ENCODE measurements at regions not wholly inside any gene's neighbourhood (a gene's known extent, or its start where the extent isn't known, plus 50 kb on each side); places are given as distances from the start of the nearest gene placed in this dataset.

- H3K9me3 ChIP-seq (ENCODE audit: control insufficient read depth, low read length), result no peaks in the 10 kb centered on the region
- peaks cover 50% of the 10 kb centered on the region for H3K27me3 ChIP-seq (ENCODE audit: control insufficient read depth, insufficient read depth, low read length, poor library complexity, severe bottlenecking)
- Mint-ChIP-seq H3K4me1 (no peaks in the 10 kb centered on the region), H3K36me3 (ENCODE audit: low read depth) (no peaks in the 10 kb centered on the region), H3K9me3 (peaks cover 7% of the 10 kb centered on the region), H3K27ac (no peak overlapping the region), H3K4me3 (no peak overlapping the region), H3K27me3 (ENCODE audit: insufficient read depth) (peaks cover 46% of the 10 kb centered on the region)
- H3K9ac ChIP-seq (ENCODE audit: extremely low read depth, low read length, poor library complexity, severe bottlenecking), result no peak overlapping the region
- no peaks in the 10 kb centered on the region for H3K36me3 ChIP-seq (ENCODE audit: control insufficient read depth, insufficient read depth, low read length)
- DNase-seq, result no peak
- no peaks in the 10 kb centered on the region for H3K4me1 ChIP-seq (ENCODE audit: control insufficient read depth, insufficient read depth, low read length)
- no peak for TF ChIP-seq CTCF (conservative IDR thresholded peaks at IDR 0.05)
- H3K4me3 ChIP-seq (ENCODE audit: low read length), result no peak overlapping the region
- 95 to 100% methylated on average over 1 of the region's 1 CpG for WGBS, 2 experiments (ENCODE audit: insufficient coverage in 1 of 2, insufficient read length in 1 of 2)
- no peak overlapping the region for H3K27ac ChIP-seq (ENCODE audit: low read depth, low read length)
Measured at GRCh38 chr6:48272518-48272917, 161.5 kb upstream of the PTCHD4 start.

GRCh38 chr6:48255094-48255493 lies 144.1 kb upstream of the PTCHD4 start:
- no peak for TF ChIP-seq CTCF (conservative IDR thresholded peaks at IDR 0.05)

GRCh38 chr6:48249071-48249470 lies 138.1 kb upstream of the PTCHD4 start:
- H3K36me3 Mint-ChIP-seq (ENCODE audit: low read depth), result no peaks in the 10 kb centered on the region
- no peaks in the 10 kb centered on the region for H3K36me3 ChIP-seq (ENCODE audit: control insufficient read depth, insufficient read depth, low read length)
- peaks cover 83% of the 10 kb centered on the region for H3K27me3 ChIP-seq (ENCODE audit: control insufficient read depth, insufficient read depth, low read length, poor library complexity, severe bottlenecking)
- H3K27ac Mint-ChIP-seq, result no peak overlapping the region
- no peak for DNase-seq
- peaks cover 8% of the 10 kb centered on the region for H3K4me1 Mint-ChIP-seq
- no peak overlapping the region for H3K4me3 ChIP-seq (ENCODE audit: low read length)
- H3K9me3 Mint-ChIP-seq, result no peaks in the 10 kb centered on the region
- no peak for TF ChIP-seq CTCF (conservative IDR thresholded peaks at IDR 0.05)
- 81 to 100% methylated on average over 1 to 2 of the region's 3 CpGs for WGBS, 2 experiments (ENCODE audit: insufficient coverage in 1 of 2, insufficient read length in 1 of 2)
- no peak overlapping the region for H3K4me3 Mint-ChIP-seq
- H3K9ac ChIP-seq (ENCODE audit: extremely low read depth, low read length, poor library complexity, severe bottlenecking), result no peak overlapping the region
- no peaks in the 10 kb centered on the region for H3K4me1 ChIP-seq (ENCODE audit: control insufficient read depth, insufficient read depth, low read length)
- no peaks in the 10 kb centered on the region for H3K9me3 ChIP-seq (ENCODE audit: control insufficient read depth, low read length)
- peaks cover 41% of the 10 kb centered on the region for H3K27me3 Mint-ChIP-seq (ENCODE audit: insufficient read depth)
- H3K27ac ChIP-seq (ENCODE audit: low read depth, low read length), result no peak overlapping the region

More at GRCh38 chr6:48255094-48255493, 144.1 kb upstream of the PTCHD4 start:
- Histone ChIP-seq H3K4me3 (ENCODE audit: low read length) (no peak overlapping the region), H3K36me3 (ENCODE audit: control insufficient read depth, insufficient read depth, low read length) (no peaks in the 10 kb centered on the region), H3K4me1 (ENCODE audit: control insufficient read depth, insufficient read depth, low read length) (peaks cover 3% of the 10 kb centered on the region), H3K27me3 (ENCODE audit: control insufficient read depth, insufficient read depth, low read length, poor library complexity, severe bottlenecking) (peaks cover 30% of the 10 kb centered on the region), H3K27ac (ENCODE audit: low read depth, low read length) (no peak overlapping the region), H3K9ac (ENCODE audit: extremely low read depth, low read length, poor library complexity, severe bottlenecking) (no peak overlapping the region), H3K9me3 (ENCODE audit: control insufficient read depth, low read length) (no peaks in the 10 kb centered on the region)
- no peaks in the 10 kb centered on the region for H3K9me3 Mint-ChIP-seq
- WGBS, 2 experiments (ENCODE audit: insufficient coverage in 1 of 2, insufficient read length in 1 of 2), result 67% methylated on average over 3 of the region's 3 CpGs; no CpG with 5 or more reads in 1 of the 2 experiments
- no peak overlapping the region for H3K27ac Mint-ChIP-seq
- no peak overlapping the region for H3K4me3 Mint-ChIP-seq
- no peak for DNase-seq
- no peaks in the 10 kb centered on the region for H3K36me3 Mint-ChIP-seq (ENCODE audit: low read depth)
- H3K4me1 Mint-ChIP-seq, result peaks cover 5% of the 10 kb centered on the region
- H3K27me3 Mint-ChIP-seq (ENCODE audit: insufficient read depth), result peaks cover 14% of the 10 kb centered on the region

Measured in endodermal cell (in vitro differentiated cells).